Esophagus squamous epithelium (tissue), 5 donors: ENCODE measurements at regions not wholly inside any gene's neighbourhood (a gene's known extent, or its start where the extent isn't known, plus 50 kb on each side); places are given as distances from the start of the nearest gene placed in this dataset.

Experiments used
- DNase-seq: peaks from one replicate; lab custom pipeline; 2025; lab: John Stamatoyannopoulos, UW
- H3K27ac ChIP-seq, 4 donors: fragments of 200-600 bp; sonication (generic); one replicate each; pipeline ENCODE4 v1.5.1; 2016 to 2019; ENCODE audit warnings: mild to moderate bottlenecking in 1 of 4
- H3K27me3 ChIP-seq, 4 donors: fragments of 200-600 bp; sonication (generic); 1 replicate in 3 of 4; 2 replicates in 1 of 4; pipeline versions ENCODE4 v1.5.1 to v1.6.0; 2017 to 2021; ENCODE audit warnings: antibody characterized with exemption in 1 of 4
- H3K36me3 ChIP-seq, 3 donors: fragments of 200-600 bp; sonication (generic); one replicate each; pipeline ENCODE4 v1.5.1; 2016 to 2019
- H3K4me1 ChIP-seq, 3 donors: fragments of 200-600 bp; sonication (generic); one replicate each; pipeline ENCODE4 v1.5.1; 2017 to 2019
- H3K4me3 ChIP-seq, 4 donors: fragments of 200-600 bp; sonication (generic); 1 replicate in 3 of 4; 2 replicates in 1 of 4; pipeline ENCODE4 v1.5.1; 2016 to 2019; ENCODE audit warnings: mild to moderate bottlenecking in 2 of 4, moderate library complexity in 1 of 4
- H3K9me3 ChIP-seq, 3 donors: fragments of 200-600 bp; sonication (generic); one replicate each; pipeline ENCODE4 v1.5.1; 2016 to 2019
- CTCF ChIP-seq, 6 experiments: fragments of 450-650 bp in 4 of 6; fragments of 200-600 bp in 2 of 6; sonication (generic) in 2 of 6; IDR thresholded peaks; one replicate each; pipeline ENCODE4 v1.5.1; 2016 to 2019; ENCODE audit warnings: antibody characterized with exemption in 6 of 6, mild to moderate bottlenecking in 4 of 6, moderate library complexity in 4 of 6
- POLR2A ChIP-seq, 4 donors: fragments of 450-650 bp; IDR thresholded peaks; one replicate each; pipeline ENCODE4 v1.6.1; 2017; ENCODE audit warnings: antibody characterized with exemption in 4 of 4, mild to moderate bottlenecking in 4 of 4, moderate library complexity in 3 of 4
- WGBS, 2 donors: methylation state at CpG; one replicate each; pipeline ENCODE4 v1.1.5; 2018; 5-methylcytosine and 5-hydroxymethylcytosine counted together
- intact Hi-C: fragments of 100-400 bp; cut with DNase I; formaldehyde crosslinking; loops from one replicate; pipeline ENCODE4 v1.15.0; 2022
- donor health status: DM: yes; HTN: yes; CAD: no.

GRCh38 chr13:22028831-22029230 lies 358.0 kb downstream of the FGF9 start:
- TF ChIP-seq POLR2A (IDR thresholded peaks at IDR 0.05) (no peak), CTCF (IDR thresholded peaks at IDR 0.05) (no peak)
- intact Hi-C loops = no loop called here

GRCh38 chr13:22030321-22030720 lies 359.4 kb downstream of the FGF9 start:
- 84 to 90% methylated on average over 5 to 6 of the region's 6 CpGs for WGBS, 2 donors
- Histone ChIP-seq H3K9me3 (no peaks in the 10 kb centered on the region), H3K27me3 (no peaks in the 10 kb centered on the region), H3K36me3 (no peaks in the 10 kb centered on the region), H3K27ac (no peak overlapping the region), H3K4me1 (no peaks in the 10 kb centered on the region), H3K4me3 (no peak overlapping the region)
- intact Hi-C loops = no loop called here
- no peak for TF ChIP-seq POLR2A (IDR thresholded peaks at IDR 0.05)
- TF ChIP-seq CTCF (IDR thresholded peaks at IDR 0.05) = no peak
- DNase-seq = no peak

More at GRCh38 chr13:22028831-22029230, 358.0 kb downstream of the FGF9 start:
- Histone ChIP-seq H3K9me3 (no peaks in the 10 kb centered on the region), H3K27ac (no peak overlapping the region), H3K4me3 (no peak overlapping the region), H3K36me3 (no peaks in the 10 kb centered on the region), H3K27me3 (no peaks in the 10 kb centered on the region), H3K4me1 (no peaks in the 10 kb centered on the region)
- WGBS, 2 donors = 81% methylated on average over 5 to 7 of the region's 7 CpGs
- no peak for DNase-seq

GRCh38 chr13:22031702-22032286 lies 360.9 kb downstream of the FGF9 start:
- Histone ChIP-seq H3K36me3 (no peaks in the 10 kb centered on the region), H3K27me3 (no peaks in the 10 kb centered on the region), H3K27ac (no peak overlapping the region), H3K4me3 (no peak overlapping the region), H3K4me1 (no peaks in the 10 kb centered on the region), H3K9me3 (no peaks in the 10 kb centered on the region)
- intact Hi-C loops = no loop called here
- no peak for DNase-seq
- WGBS, 2 donors = 41 to 58% methylated on average over 5 of the region's 5 CpGs
- no peak for TF ChIP-seq POLR2A (IDR thresholded peaks at IDR 0.05)
- TF ChIP-seq CTCF (IDR thresholded peaks at IDR 0.05) = no peak

GRCh38 chr13:22032905-22033304 lies 362.0 kb downstream of the FGF9 start:
- intact Hi-C loops = no loop called here
- no peaks in the 10 kb centered on the region for H3K9me3 ChIP-seq
- 86 to 89% methylated on average over 6 of the region's 6 CpGs for WGBS, 2 donors

GRCh38 chr13:22039961-22040360 lies 369.1 kb downstream of the FGF9 start:
- H3K36me3 ChIP-seq = no peaks in the 10 kb centered on the region
- no peak for DNase-seq
- no peaks in the 10 kb centered on the region for H3K27me3 ChIP-seq
- H3K27ac ChIP-seq = no peak overlapping the region
- intact Hi-C loops = no loop called here
- H3K4me3 ChIP-seq = no peak overlapping the region
- TF ChIP-seq POLR2A (IDR thresholded peaks at IDR 0.05) = no peak
- no peak for TF ChIP-seq CTCF (IDR thresholded peaks at IDR 0.05)
- H3K9me3 ChIP-seq = peaks cover 0 to 4% (median 0%) of the 10 kb centered on the region in 3 donors
- no peaks in the 10 kb centered on the region for H3K4me1 ChIP-seq

More at GRCh38 chr13:22032905-22033304, 362.0 kb downstream of the FGF9 start:
- Histone ChIP-seq H3K27ac (no peak overlapping the region), H3K4me1 (no peaks in the 10 kb centered on the region), H3K27me3 (no peaks in the 10 kb centered on the region), H3K36me3 (no peaks in the 10 kb centered on the region), H3K4me3 (no peak overlapping the region)
- TF ChIP-seq CTCF (IDR thresholded peaks at IDR 0.05) (no peak), POLR2A (IDR thresholded peaks at IDR 0.05) (no peak)
- no peak for DNase-seq
